AG04450 (cell line): ENCODE measurements at regions not wholly inside any gene's neighbourhood (a gene's known extent, or its start where the extent isn't known, plus 50 kb on each side); places are given as distances from the start of the nearest gene placed in this dataset.
"Not testable (repeated sequence)": the region's sequence is repeated elsewhere in the genome, so short reads cannot be mapped to it uniquely, and the experiment has no call there.

Source experiments
- CTCF ChIA-PET: fragments of 300-600, 350-600 bp; formaldehyde crosslinking; extraction: SDS; loops from one replicate; lab custom pipeline; 2022; ENCODE audit warnings: antibody characterized with exemption, inconsistent platforms; lab: Charles Lee
- POLR2A ChIA-PET: fragments of 350-600 bp; formaldehyde crosslinking; extraction: SDS; loops from one replicate; lab custom pipeline; 2021; ENCODE audit warnings: antibody characterized with exemption, inconsistent platforms; lab: Yijun Ruan, JAX
- DNase-seq: peaks from one replicate; pipeline ENCODE4 v3.0.0-alpha.2; 2011; ENCODE audit warnings: low read depth, low spot score
- H3K27ac ChIP-seq: one replicate; pipeline ENCODE4 v1.5.1; 2012; ENCODE audit warnings: low read depth, low read length, control low read depth
- H3K27me3 ChIP-seq: one replicate; pipeline ENCODE4 v1.6.0; 2012; ENCODE audit warnings: low read length; ENCODE audit not compliant: control insufficient read depth, insufficient read depth
- H3K4me3 ChIP-seq: 2 replicates; pipeline ENCODE4 v1.5.1; 2011; ENCODE audit warnings: mild to moderate bottlenecking, low read depth, low read length, control low read depth
- H3K9me3 ChIP-seq: 2 replicates; pipeline ENCODE4 v1.5.1; 2012; ENCODE audit warnings: low read length; ENCODE audit not compliant: control insufficient read depth, insufficient read depth
- CTCF ChIP-seq: IDR thresholded peaks from 2 replicates; pipeline ENCODE4 v1.5.1; 2011; ENCODE audit warnings: low read depth, low read length, control low read depth, inconsistent platforms

GRCh38 chrX:147498796-147499195 lies 412.9 kb upstream of the FMR1 start:
- ChIA-PET POLR2A (no interaction called here), CTCF (no interaction called here)
- TF ChIP-seq CTCF = no peak
- no peak for DNase-seq
- no peak overlapping the region for H3K4me3 ChIP-seq
- H3K27me3 ChIP-seq = no peaks in the 10 kb centered on the region
- H3K9me3 ChIP-seq = no peaks in the 10 kb centered on the region
- no peak overlapping the region for H3K27ac ChIP-seq

DNA sequence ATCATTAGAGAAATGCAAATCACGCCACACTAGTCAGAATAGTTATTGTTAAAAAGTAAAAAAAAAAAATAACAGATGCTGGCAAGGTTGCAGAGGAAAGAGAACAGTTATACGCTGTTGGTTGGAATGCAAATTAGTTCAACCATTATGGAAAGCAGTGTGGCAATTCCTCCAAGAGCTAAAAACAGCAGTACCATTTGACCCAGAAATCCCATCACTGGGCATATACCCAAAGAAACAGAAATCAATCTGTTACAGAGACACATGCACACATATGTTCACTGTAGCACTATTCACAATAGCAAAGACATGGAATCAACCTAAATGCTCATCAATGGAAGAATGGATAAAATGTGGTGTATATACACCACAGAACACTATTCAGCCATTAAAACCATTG lies 388.7 kb upstream of the FMR1 start:
- TF ChIP-seq CTCF = no peak
- H3K9me3 ChIP-seq = no peaks in the 10 kb centered on the region; the same call in 1 of the 2 replicates
- no peak for DNase-seq
- ChIA-PET CTCF (no interaction called here), POLR2A (no interaction called here)
- no peaks in the 10 kb centered on the region for H3K27me3 ChIP-seq
- no peak overlapping the region for H3K27ac ChIP-seq
- no peak overlapping the region for H3K4me3 ChIP-seq

DNA sequence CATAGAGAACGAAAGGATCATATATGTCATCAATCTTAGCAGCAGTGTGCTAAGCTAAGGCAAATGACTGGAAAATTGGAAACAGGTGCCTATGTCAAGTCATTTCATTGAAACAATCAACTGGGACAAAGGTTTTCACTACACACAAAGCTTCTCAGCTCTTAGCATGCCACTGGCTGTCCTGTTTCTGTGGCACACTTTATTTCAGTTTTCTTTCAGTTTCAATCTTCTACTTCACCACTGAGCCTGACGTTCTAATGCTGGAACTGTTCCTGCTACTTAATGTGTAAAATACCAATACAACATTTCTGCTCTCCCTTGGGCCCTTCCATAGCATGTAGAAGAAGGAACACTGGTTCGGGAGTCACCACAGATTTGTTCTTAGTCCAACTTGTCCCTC lies 378.3 kb upstream of the FMR1 start:
- no peak for DNase-seq
- no peak for TF ChIP-seq CTCF
- H3K4me3 ChIP-seq = no peak overlapping the region
- POLR2A ChIA-PET = no interaction called here
- H3K27ac ChIP-seq = no peak overlapping the region
- H3K9me3 ChIP-seq = no peaks in the 10 kb centered on the region; the same call in 1 of the 2 replicates
- CTCF ChIA-PET = no interaction called here
- no peaks in the 10 kb centered on the region for H3K27me3 ChIP-seq

DNA sequence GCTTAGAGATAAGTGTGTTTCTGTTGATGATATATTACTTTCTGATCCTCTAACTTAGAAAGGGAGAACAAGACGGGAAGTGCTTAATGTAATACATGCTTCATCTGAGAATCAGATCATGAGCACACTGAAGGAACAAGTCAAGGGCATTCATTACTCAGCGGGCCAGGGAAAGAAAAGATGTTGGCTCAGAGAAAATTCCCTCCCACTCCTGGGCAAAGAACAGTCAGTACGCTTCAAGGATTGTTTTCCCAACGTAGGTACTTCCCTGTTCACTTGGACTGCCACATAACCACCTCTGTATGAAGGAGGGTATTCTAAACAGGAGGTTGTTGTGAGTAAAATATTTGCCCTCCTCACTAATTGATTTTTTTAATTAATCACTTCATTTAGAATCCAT lies 374.5 kb upstream of the FMR1 start:
- no peak for DNase-seq
- CTCF ChIA-PET = no interaction called here
- Histone ChIP-seq H3K4me3 (no peak overlapping the region), H3K27me3 (no peaks in the 10 kb centered on the region), H3K27ac (no peak overlapping the region), H3K9me3 (no peaks in the 10 kb centered on the region)
- no peak for TF ChIP-seq CTCF
- POLR2A ChIA-PET = no interaction called here

GRCh38 chrX:147548023-147548422 lies 363.7 kb upstream of the FMR1 start:
- POLR2A ChIA-PET, CTCF ChIA-PET, H3K4me3 ChIP-seq, H3K27me3 ChIP-seq, H3K27ac ChIP-seq, DNase-seq, H3K9me3 ChIP-seq: not testable (repeated sequence)

- no peak overlapping the region for H3K4me3 ChIP-seq
- no peaks in the 10 kb centered on the region for H3K27me3 ChIP-seq
- no peak for TF ChIP-seq CTCF
- ChIA-PET POLR2A (no interaction called here), CTCF (no interaction called here)
- no peak for DNase-seq
- no peaks in the 10 kb centered on the region for H3K9me3 ChIP-seq
- H3K27ac ChIP-seq = no peak overlapping the region
These were observed 361.5 kb upstream of the FMR1 start for GRCh38 chrX:147550217-147550616.
